GM12874 (cell line): ENCODE measurements at regions not wholly inside any gene's neighbourhood (a gene's known extent, or its start where the extent isn't known, plus 50 kb on each side); places are given as distances from the start of the nearest gene placed in this dataset.

Source experiments
- CTCF ChIP-seq: IDR thresholded peaks from 2 replicates; pipeline ENCODE4 v1.5.1; 2011; ENCODE audit warnings: low read depth, mild to moderate bottlenecking, control low read depth, low read length, moderate library complexity; ENCODE audit not compliant: insufficient read depth

DNA sequence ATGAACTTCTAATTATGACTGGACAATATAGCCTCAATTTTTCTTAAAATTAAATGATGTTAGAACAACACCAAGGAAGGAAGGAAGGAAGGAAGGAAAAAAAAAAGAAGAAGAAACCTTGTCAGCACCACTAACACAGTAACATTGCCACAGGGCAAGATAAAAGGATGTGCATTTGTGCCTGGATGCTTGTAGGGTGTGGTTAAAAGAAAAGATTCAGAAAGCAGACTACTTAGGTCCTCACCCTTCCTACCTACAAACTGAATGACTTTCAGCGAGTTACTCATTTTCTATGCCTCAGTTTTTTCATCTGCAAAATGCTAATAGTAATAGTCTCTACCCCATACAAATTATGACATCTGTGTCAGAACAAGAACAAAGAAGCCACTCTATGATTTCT, 778.3 kb downstream of the MCTP2 start:
- TF ChIP-seq CTCF, result no peak

DNA sequence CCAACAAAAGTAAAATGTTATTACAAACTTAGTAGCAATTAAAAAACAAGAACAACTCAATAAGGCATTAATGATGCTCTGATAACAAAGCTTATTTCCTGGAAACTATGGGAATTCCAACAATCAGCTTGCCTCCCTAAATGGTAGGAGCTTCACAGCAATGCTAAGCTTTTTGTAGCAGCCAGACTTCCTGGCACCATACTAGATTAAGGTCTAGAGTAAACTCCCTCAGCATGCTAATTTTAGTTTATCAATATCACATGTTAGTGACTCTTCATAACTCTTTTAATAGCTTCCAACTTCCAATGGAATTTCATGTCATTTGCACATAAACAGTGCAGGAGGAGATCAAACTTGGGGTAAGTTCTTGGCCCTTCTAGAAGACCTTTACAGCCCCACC, 782.0 kb downstream of the MCTP2 start:
- TF ChIP-seq CTCF, result no peak

DNA sequence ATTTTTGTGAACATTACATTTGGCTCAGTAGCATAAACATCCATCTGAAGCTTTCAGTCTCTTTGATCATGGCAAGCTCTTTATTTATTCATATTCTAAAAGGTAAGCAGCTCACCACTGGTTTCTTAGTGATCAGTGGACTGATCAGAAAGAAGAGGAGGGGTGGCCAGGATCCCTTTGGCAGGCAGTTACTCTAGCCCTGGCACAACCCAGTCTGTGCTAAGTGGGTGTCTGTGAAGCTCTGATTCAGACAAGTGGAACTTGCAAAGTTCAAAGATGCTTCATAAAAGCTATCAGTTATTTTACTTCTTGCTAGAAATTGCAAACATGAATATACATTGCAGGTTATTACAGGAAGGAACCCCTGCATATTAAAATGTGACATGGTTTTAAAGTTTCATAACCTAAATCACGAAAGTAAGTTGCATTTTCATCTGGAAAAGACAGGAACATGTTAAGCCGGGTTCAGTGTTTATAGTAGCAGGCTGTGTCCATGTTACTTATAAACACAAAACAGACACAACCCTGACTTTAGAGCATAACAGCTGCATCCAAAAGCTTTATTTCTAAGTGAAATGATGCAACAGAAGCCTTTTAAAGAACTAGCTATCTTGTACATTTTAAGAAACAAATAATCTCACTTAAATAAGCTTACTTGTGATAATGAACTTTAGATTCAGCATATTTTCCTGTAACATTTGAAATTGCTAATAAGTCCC, 785.3 kb downstream of the MCTP2 start:
- TF ChIP-seq CTCF, result no peak

DNA sequence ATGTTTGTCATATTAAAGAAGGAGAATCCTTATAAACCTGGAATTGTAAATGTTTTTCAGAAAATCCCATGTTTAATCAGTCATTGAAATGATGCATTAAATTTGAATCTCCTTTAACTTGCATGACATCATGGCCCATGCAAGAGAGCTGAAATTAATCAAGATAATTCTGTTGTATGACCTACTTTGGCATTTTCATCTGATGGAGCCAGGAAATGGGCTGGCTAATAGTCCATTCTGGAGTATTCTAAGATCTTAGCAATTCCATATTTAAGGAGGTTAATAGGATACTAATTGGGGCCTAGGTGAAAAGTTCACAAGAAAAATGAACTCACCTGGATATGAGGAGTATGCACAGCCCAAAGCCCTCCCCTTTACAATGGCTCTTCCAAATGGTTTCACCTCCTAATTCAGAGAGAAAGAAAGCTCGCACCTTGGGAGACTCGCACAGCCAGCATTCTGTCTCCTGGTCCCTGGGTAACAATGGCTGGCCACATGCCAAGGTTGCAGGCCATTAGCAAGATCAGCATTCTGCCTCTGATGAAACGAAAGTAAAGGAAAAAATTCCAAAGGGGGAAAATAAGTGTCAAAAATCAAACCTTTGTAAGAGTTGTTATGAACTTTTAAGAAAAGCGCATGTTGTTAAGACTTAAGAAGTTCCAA, 786.4 kb downstream of the MCTP2 start:
- no peak for TF ChIP-seq CTCF

- TF ChIP-seq CTCF, result no peak
Observed at GRCh38 chr15:95018888-95019545, 787.7 kb downstream of the MCTP2 start.

DNA sequence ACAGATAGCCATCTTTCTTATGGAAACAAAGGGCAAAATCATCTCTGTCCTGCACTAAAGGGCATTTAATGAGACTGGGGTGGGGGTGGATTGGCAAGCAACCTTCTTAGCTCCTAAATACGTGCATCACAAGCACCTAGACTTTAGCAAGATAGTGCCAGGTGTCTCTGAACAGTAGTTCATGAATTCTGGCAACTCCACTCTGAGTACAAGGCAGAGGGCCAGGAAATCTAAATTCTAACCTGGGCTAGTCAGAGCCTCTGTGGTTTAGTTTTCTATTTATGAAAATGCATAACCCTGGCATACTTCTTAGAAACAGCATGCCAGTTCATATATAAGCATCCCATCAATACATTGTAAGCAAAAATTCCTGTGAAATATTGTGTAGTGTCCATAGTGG, 788.5 kb downstream of the MCTP2 start:
- TF ChIP-seq CTCF, result no peak

- no peak for TF ChIP-seq CTCF
Observed at GRCh38 chr15:95021816-95022215, 790.5 kb downstream of the MCTP2 start.
